ENCODE measurements at regions not wholly inside any gene's neighbourhood (a gene's known extent, or its start where the extent isn't known, plus 50 kb on each side); places are given as distances from the start of the nearest gene placed in this dataset.

DNA sequence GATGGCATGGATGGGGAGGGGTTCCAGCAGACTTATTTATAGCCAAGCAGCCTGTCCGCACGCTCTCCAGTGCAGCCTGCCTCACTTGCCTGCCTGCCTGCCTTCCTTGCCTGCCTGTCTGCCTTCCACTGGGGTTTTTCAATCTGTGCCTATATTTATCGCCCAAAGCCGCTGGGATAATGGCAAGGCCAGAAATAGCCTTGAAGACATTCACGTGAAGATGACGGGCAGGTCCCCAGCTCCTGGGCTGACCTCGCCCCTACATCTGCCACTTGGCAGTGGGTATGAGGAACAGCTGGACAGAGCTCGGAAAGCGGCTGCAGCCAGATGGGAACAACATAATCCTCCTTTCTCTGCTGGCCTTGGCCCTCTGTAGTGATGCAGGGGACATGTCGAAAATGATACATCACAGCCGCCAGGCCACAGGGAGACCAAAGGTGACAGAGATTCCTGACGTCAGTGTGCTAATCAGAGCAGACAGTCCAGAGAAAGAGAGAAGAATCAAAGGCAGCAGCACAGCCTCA, 53.3 kb downstream of the PITPNM2 start:
- TF ChIP-seq, protein P1, sequence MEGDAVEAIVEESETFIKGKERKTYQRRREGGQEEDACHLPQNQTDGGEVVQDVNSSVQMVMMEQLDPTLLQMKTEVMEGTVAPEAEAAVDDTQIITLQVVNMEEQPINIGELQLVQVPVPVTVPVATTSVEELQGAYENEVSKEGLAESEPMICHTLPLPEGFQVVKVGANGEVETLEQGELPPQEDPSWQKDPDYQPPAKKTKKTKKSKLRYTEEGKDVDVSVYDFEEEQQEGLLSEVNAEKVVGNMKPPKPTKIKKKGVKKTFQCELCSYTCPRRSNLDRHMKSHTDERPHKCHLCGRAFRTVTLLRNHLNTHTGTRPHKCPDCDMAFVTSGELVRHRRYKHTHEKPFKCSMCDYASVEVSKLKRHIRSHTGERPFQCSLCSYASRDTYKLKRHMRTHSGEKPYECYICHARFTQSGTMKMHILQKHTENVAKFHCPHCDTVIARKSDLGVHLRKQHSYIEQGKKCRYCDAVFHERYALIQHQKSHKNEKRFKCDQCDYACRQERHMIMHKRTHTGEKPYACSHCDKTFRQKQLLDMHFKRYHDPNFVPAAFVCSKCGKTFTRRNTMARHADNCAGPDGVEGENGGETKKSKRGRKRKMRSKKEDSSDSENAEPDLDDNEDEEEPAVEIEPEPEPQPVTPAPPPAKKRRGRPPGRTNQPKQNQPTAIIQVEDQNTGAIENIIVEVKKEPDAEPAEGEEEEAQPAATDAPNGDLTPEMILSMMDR (IDR thresholded peaks at IDR 0.05) = no peak
- no peak for TF ChIP-seq POLR2A (IDR thresholded peaks at IDR 0.05)

Measured in Peyer's patch (tissue), 4 donors.